GM12873 (cell line): ENCODE measurements at regions not wholly inside any gene's neighbourhood (a gene's known extent, or its start where the extent isn't known, plus 50 kb on each side); places are given as distances from the start of the nearest gene placed in this dataset.

Experiments
- CTCF ChIP-seq: IDR thresholded peaks from 2 replicates; pipeline ENCODE4 v1.5.1; 2012; ENCODE audit warnings: low read depth, mild to moderate bottlenecking, moderate library complexity, low read length, control low read depth; ENCODE audit not compliant: insufficient read depth; ENCODE audit errors: missing control alignments

GRCh38 chr22:49243965-49244364, 583.7 kb downstream of the BRD1 start:
- TF ChIP-seq CTCF, result no peak

- TF ChIP-seq CTCF, result no peak
These were observed 584.3 kb downstream of the BRD1 start for GRCh38 chr22:49243335-49243734.

- TF ChIP-seq CTCF, result no peak
These were observed 585.2 kb downstream of the BRD1 start for GRCh38 chr22:49242480-49242879.

- TF ChIP-seq CTCF, result no peak
These were observed 586.4 kb downstream of the BRD1 start for GRCh38 chr22:49241174-49241851.

GRCh38 chr22:49240472-49240871, 587.2 kb downstream of the BRD1 start:
- no peak for TF ChIP-seq CTCF

- TF ChIP-seq CTCF, result no peak
These were observed 587.7 kb downstream of the BRD1 start for GRCh38 chr22:49240016-49240380.

GRCh38 chr22:49239264-49240015, 588.2 kb downstream of the BRD1 start:
- no peak for TF ChIP-seq CTCF
